A549 (cell line): ENCODE measurements at regions not wholly inside any gene's neighbourhood (a gene's known extent, or its start where the extent isn't known, plus 50 kb on each side); places are given as distances from the start of the nearest gene placed in this dataset.

Experiments
- ATAC-seq, 2 experiments: fragments of 200-7000 bp in 1 of 2; fragments of >200 bp in 1 of 2; cut with Nextera tagmentation in 1 of 2; cut with Tn5 transposase in 1 of 2; 3 replicates each; pipeline versions ENCODE4 v1.8.0 to v1.9.1; 2018 to 2020; ENCODE audit warnings: mild to moderate bottlenecking in 1 of 2, moderate library complexity in 1 of 2
- CTCF ChIA-PET: fragments of 300-600 bp; sonication (Branson Sonifier 250); formaldehyde crosslinking; extraction: SDS; loops from one replicate; lab custom pipeline; 2021; ENCODE audit warnings: antibody characterized with exemption, inconsistent platforms; lab: Yijun Ruan, JAX
- POLR2A ChIA-PET: fragments of 350-600 bp; formaldehyde crosslinking; extraction: SDS; loops from one replicate; lab custom pipeline; 2021; ENCODE audit warnings: antibody characterized with exemption, inconsistent platforms; lab: Yijun Ruan, JAX
- DNase-seq, 2 experiments: peaks; one replicate each; pipeline versions ENCODE4 v3.0.0 to v3.0.0-alpha.2; 2011 to 2016; ENCODE audit warnings: low read depth in 1 of 2, low spot score in 1 of 2
- FAIRE-seq: peaks from 2 replicates; lab custom pipeline; 2011; peaks lifted over from hg19 to GRCh38; lab: Jason Lieb, UNC
- H3K27ac ChIP-seq, 2 experiments: fragments of >200 bp; sonication (Bioruptor Twin); formaldehyde crosslinking; 3 replicates each; pipeline ENCODE4 v1.5.1; 2016 to 2017
- H3K4me1 ChIP-seq: fragments of >200 bp; sonication (Bioruptor Twin); formaldehyde crosslinking; 3 replicates; pipeline ENCODE4 v1.6.1; 2016
- H3K4me2 ChIP-seq: fragments of >200 bp; sonication (Bioruptor Twin); formaldehyde crosslinking; 3 replicates; pipeline ENCODE4 v1.6.1; 2016
- H3K4me3 ChIP-seq: fragments of >200 bp; sonication (Bioruptor Twin); formaldehyde crosslinking; 3 replicates; pipeline ENCODE4 v1.5.1; 2016
- H3K9me3 ChIP-seq: fragments of >200 bp; sonication (Bioruptor Twin); formaldehyde crosslinking; 3 replicates; pipeline ENCODE4 v1.6.1; 2016
- ATOH8 ChIP-seq: fragments of 250-450 bp; sonication (Bioruptor Pico); IDR thresholded peaks from 2 replicates; pipeline ENCODE4 v1.5.0; 2020; ENCODE audit warnings: low read depth, mild to moderate bottlenecking, moderate library complexity
- BCL3 ChIP-seq: fragments of >200 bp; sonication (Bioruptor Twin); formaldehyde crosslinking; IDR thresholded peaks from 3 replicates; pipeline ENCODE4 v1.6.1; 2016
- CBX8 ChIP-seq: fragments of 200-600 bp; sonication (generic); IDR thresholded peaks from 2 replicates; pipeline ENCODE4 v1.6.1; 2016
- CHD4 ChIP-seq: fragments of 200-600 bp; sonication (generic); IDR thresholded peaks from 2 replicates; pipeline ENCODE4 v1.6.1; 2016; ENCODE audit warnings: antibody characterized with exemption, mild to moderate bottlenecking, borderline replicate concordance
- EHMT2 ChIP-seq: fragments of 200-600 bp; sonication (generic); IDR thresholded peaks from 2 replicates; pipeline ENCODE4 v1.6.1; 2016; ENCODE audit warnings: antibody characterized with exemption, low read depth, mild to moderate bottlenecking, moderate library complexity
- ESRRA ChIP-seq: fragments of 150-350 bp; IDR thresholded peaks from 2 replicates; pipeline ENCODE4 v1.6.1; 2014; ENCODE audit warnings: mild to moderate bottlenecking, low read length, borderline replicate concordance
- FOSB ChIP-seq: fragments of 250-450 bp; sonication (Bioruptor Pico); IDR thresholded peaks from 2 replicates; pipeline ENCODE4 v1.5.0; 2020; ENCODE audit warnings: mild to moderate bottlenecking, moderate library complexity
- GATA3 ChIP-seq: IDR thresholded peaks from 2 replicates; pipeline ENCODE4 v1.6.1; 2012; ENCODE audit warnings: borderline replicate concordance
- HDAC2 ChIP-seq: fragments of 200-600 bp; sonication (generic); IDR thresholded peaks from 2 replicates; pipeline ENCODE4 v1.6.1; 2016
- HEYL ChIP-seq: fragments of 250-450 bp; sonication (Bioruptor Pico); IDR thresholded peaks from 2 replicates; pipeline ENCODE4 v1.8.0; 2021; ENCODE audit warnings: mild to moderate bottlenecking, moderate library complexity
- HOXB13 ChIP-seq: fragments of 250-450 bp; sonication (Bioruptor Pico); IDR thresholded peaks from 2 replicates; pipeline ENCODE4 v1.5.0; 2020; ENCODE audit warnings: low read depth, mild to moderate bottlenecking, moderate library complexity
- MYC ChIP-seq: IDR thresholded peaks from 2 replicates; pipeline ENCODE4 v1.6.1; 2012; ENCODE audit warnings: mild to moderate bottlenecking, inconsistent platforms, low read length, improper control_type of control experiment, borderline replicate concordance
- NFE2L2 ChIP-seq: fragments of 150-350 bp; conservative IDR thresholded peaks from 2 replicates; pipeline ENCODE4 v1.6.1; 2014; ENCODE audit warnings: low read length
- POLR2A ChIP-seq: IDR thresholded peaks from 2 replicates; pipeline ENCODE4 v1.6.1; 2012; ENCODE audit warnings: mild to moderate bottlenecking, low read length
- RAD21 ChIP-seq, 2 experiments: fragments of >200 bp in 1 of 2; sonication (Bioruptor Twin) in 1 of 2; formaldehyde crosslinking in 1 of 2; IDR thresholded peaks in 1 of 2; conservative IDR thresholded peaks in 1 of 2; 2 replicates in 1 of 2; 3 replicates in 1 of 2; pipeline ENCODE4 v1.6.1; 2012 to 2018; ENCODE audit warnings: inconsistent platforms in 1 of 2
- RCOR1 ChIP-seq: fragments of 150-350 bp; IDR thresholded peaks from 2 replicates; pipeline ENCODE4 v1.6.1; 2014; ENCODE audit warnings: antibody characterized with exemption, low read length, low read depth
- REST ChIP-seq: fragments of 200-600 bp; sonication (generic); IDR thresholded peaks from 2 replicates; pipeline ENCODE4 v1.6.1; 2016; ENCODE audit warnings: antibody characterized with exemption, mild to moderate bottlenecking, moderate library complexity
- SMC3 ChIP-seq: fragments of >200 bp; sonication (Bioruptor Twin); formaldehyde crosslinking; IDR thresholded peaks from 3 replicates; pipeline ENCODE4 v1.6.1; 2018; ENCODE audit warnings: inconsistent platforms
- TFCP2L1 ChIP-seq: fragments of 250-450 bp; sonication (Bioruptor Pico); IDR thresholded peaks from 2 replicates; pipeline ENCODE4 v1.5.0; 2021; ENCODE audit warnings: mild to moderate bottlenecking
- ZC3H11A ChIP-seq: fragments of 450-650 bp; IDR thresholded peaks from 2 replicates; pipeline ENCODE4 v1.6.1; 2014; ENCODE audit warnings: antibody characterized with exemption, mild to moderate bottlenecking
- ZSCAN20 ChIP-seq: fragments of 250-450 bp; sonication (Bioruptor Pico); IDR thresholded peaks from 2 replicates; pipeline ENCODE4 v1.8.0; 2022; ENCODE audit warnings: mild to moderate bottlenecking, moderate library complexity
- WGBS: methylation state at CpG from one replicate; pipeline ENCODE4 v1.1.6; 2017; ENCODE audit errors: missing lambda C conversion rate; 5-methylcytosine and 5-hydroxymethylcytosine counted together
- TF ChIP-seq, protein P1 (sequence below): IDR thresholded peaks from 2 replicates; pipeline ENCODE4 v1.6.1; 2012
- TF ChIP-seq, protein P2 (sequence below): IDR thresholded peaks from 2 replicates; pipeline ENCODE4 v1.6.1; 2012

- Histone ChIP-seq H3K9me3 (no peaks in the 10 kb centered on the region), H3K4me1 (no peaks in the 10 kb centered on the region), H3K27ac (no peak overlapping the region), H3K4me3 (no peak overlapping the region), H3K4me2 (no peak overlapping the region)
- no peak for ATAC-seq
- TF ChIP-seq ZC3H11A (no peak), HEYL (no peak), HOXB13 (no peak), ATOH8 (CRISPR knock-in tag) (no peak), RAD21 (conservative IDR thresholded peaks at IDR 0.05 in 1 of 2, IDR thresholded peaks at IDR 0.05 in 1 of 2) (no peak), BCL3 (no peak), MYC (no peak), CBX8 (no peak), SMC3 (no peak)
- TF ChIP-seq, protein P1, sequence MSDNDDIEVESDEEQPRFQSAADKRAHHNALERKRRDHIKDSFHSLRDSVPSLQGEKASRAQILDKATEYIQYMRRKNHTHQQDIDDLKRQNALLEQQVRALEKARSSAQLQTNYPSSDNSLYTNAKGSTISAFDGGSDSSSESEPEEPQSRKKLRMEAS, result no peak
- TF ChIP-seq, protein P2, sequence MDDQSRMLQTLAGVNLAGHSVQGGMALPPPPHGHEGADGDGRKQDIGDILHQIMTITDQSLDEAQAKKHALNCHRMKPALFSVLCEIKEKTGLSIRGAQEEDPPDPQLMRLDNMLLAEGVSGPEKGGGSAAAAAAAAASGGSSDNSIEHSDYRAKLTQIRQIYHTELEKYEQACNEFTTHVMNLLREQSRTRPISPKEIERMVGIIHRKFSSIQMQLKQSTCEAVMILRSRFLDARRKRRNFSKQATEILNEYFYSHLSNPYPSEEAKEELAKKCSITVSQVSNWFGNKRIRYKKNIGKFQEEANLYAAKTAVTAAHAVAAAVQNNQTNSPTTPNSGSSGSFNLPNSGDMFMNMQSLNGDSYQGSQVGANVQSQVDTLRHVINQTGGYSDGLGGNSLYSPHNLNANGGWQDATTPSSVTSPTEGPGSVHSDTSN, result no peak
- 3% methylated on average over 1 of the region's 1 CpG for WGBS
- peak; percentile 56 for FAIRE-seq
- no peak for DNase-seq
- CTCF ChIA-PET, result no interaction called here
- POLR2A ChIA-PET, result no interaction called here
Measured at GRCh38 chr12:67077617-67078016, 191.5 kb upstream of the CAND1 start.

DNA sequence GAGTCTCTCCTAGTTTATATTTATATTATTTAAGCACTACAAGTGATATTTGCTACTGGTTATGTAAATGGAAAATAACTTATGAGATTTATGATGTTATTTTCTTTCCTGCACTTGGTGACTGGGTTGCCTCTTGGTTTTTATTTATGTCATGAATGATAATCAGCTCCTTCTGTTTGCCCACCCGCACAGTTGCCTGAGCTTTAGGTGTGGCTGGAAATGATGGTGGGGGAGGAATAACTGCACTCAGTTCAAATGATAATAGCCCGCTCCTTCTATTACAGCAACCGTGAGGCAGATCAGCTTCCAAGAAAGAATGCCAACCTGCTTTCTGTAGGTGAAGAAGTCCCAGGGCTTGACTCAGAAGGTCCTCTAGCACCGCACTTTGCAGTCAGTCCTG, 190.2 kb upstream of the CAND1 start:
- DNase-seq (no peak), FAIRE-seq (no peak), ATAC-seq (no peak)
- no peak for TF ChIP-seq HDAC2
- no peak for TF ChIP-seq ZSCAN20 (CRISPR knock-in tag)
- TF ChIP-seq EHMT2, result no peak
- no peak for TF ChIP-seq POLR2A
- TF ChIP-seq MYC, result no peak
- TF ChIP-seq NFE2L2, result no peak
- TF ChIP-seq FOSB (CRISPR knock-in tag), result no peak
- TF ChIP-seq ESRRA, result no peak
- TF ChIP-seq REST, result no peak
- no peak for TF ChIP-seq TFCP2L1 (CRISPR knock-in tag)
- TF ChIP-seq CHD4, result no peak
- no peak for TF ChIP-seq RCOR1
- no peak for TF ChIP-seq GATA3
- H3K4me1 ChIP-seq, result no peaks in the 10 kb centered on the region
- CTCF ChIA-PET, result interaction anchor here (1.1 kb wide), 1 partner anchor 53 kb away, joined by 3 read pairs; no protein-coding TSS in a partner anchor
- no peak overlapping the region for H3K4me3 ChIP-seq
- POLR2A ChIA-PET, result no interaction called here
- no peaks in the 10 kb centered on the region for H3K9me3 ChIP-seq
- WGBS, result 81% methylated on average over 4 of the region's 4 CpGs
- no peak overlapping the region for H3K4me2 ChIP-seq
- H3K27ac ChIP-seq, result no peak overlapping the region
